ENCODE measurements at regions not wholly inside any gene's neighbourhood (a gene's known extent, or its start where the extent isn't known, plus 50 kb on each side); places are given as distances from the start of the nearest gene placed in this dataset.
"Not testable (repeated sequence)": the region's sequence is repeated elsewhere in the genome, so short reads cannot be mapped to it uniquely, and the experiment has no call there.

DNA sequence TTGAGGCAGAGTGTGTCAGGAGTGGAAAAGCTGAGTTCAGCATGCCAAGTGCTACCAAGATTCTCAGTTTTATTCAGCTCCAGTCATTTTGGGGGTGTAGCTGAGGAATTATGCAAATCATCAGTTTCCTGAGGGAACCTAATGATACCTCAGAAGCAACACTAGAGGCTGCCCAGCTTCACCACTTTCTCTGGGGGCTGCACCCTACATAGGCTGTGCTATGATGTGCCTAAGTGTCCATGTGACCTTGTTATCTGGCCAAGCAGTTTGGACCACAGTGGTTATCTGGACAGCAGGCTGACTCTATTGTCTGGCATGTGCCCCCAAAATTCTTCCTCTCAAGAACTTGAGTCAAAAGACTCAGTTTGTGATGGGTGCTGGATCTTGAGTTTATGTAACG, 374.6 kb upstream of the SYNCRIP start:
- DNase-seq (ENCODE audit: low spot score): no peak
- TF ChIP-seq, protein P1, sequence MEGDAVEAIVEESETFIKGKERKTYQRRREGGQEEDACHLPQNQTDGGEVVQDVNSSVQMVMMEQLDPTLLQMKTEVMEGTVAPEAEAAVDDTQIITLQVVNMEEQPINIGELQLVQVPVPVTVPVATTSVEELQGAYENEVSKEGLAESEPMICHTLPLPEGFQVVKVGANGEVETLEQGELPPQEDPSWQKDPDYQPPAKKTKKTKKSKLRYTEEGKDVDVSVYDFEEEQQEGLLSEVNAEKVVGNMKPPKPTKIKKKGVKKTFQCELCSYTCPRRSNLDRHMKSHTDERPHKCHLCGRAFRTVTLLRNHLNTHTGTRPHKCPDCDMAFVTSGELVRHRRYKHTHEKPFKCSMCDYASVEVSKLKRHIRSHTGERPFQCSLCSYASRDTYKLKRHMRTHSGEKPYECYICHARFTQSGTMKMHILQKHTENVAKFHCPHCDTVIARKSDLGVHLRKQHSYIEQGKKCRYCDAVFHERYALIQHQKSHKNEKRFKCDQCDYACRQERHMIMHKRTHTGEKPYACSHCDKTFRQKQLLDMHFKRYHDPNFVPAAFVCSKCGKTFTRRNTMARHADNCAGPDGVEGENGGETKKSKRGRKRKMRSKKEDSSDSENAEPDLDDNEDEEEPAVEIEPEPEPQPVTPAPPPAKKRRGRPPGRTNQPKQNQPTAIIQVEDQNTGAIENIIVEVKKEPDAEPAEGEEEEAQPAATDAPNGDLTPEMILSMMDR (IDR thresholded peaks at IDR 0.05; ENCODE audit: extremely low read depth, missing control alignments): no peak

DNA sequence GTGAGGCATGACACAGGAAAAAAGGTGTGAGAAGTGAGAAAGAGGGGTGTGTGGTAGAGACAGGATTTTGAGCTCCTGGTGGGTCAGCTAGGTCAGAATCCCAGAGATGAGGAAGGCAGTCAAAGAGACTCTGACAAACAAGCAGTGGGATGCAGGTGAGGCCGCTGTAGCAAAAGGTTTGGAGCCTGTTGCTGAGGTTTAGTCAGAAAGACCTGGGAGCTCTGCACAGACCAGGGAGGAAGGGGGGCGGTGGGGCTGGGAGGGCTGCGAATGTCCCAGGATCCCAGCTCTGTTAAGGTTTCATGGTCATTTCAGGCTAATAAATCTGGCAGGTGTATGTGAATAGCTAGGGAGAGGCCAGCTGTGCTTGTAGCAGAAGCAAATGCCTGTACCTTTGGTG, 373.9 kb upstream of the SYNCRIP start:
- DNase-seq (ENCODE audit: low spot score): no peak
- TF ChIP-seq, protein P1 (IDR thresholded peaks at IDR 0.05; ENCODE audit: extremely low read depth, missing control alignments): no peak

DNA sequence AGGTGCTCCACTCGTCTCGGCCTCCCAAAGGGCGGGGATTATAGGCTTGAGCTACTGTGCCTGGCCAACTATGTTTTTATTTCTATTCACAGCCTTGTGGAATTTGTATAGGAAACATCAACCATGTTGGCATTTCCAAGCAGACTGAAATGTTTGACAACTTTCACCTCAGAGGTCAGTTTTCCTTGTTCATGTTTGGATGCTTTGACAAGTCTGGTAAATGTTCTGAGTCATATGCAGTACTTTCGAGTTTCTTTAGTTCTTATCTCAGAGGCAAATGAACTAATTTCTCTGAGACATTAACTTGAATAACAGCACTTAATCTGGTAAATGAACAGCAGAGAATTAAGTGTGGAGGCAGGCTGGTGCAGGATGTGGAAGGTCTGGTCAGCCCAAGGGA, 373.4 kb upstream of the SYNCRIP start:
- TF ChIP-seq, protein P1 (IDR thresholded peaks at IDR 0.05; ENCODE audit: extremely low read depth, missing control alignments): no peak
- no peak for DNase-seq (ENCODE audit: low spot score)

DNA sequence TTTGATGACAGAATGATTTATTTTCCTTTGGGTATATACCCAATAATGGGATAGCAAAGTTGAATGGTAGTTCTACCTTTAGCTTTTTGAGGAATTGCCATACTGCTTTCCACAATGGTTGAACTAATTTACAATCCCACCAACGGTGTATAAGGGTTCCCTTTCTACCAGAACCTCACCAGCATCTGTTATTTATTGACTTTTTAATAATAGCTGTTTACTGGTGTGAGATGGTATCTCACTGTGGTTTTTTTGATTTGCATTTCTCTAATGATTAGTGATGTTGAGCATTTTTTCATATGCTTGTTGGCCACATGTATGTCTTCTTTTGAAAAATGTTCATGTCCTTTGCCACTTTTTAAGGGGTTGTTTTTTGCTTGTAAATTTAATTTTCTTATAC, 370.3 kb upstream of the SYNCRIP start:
- not testable (repeated sequence) for DNase-seq (ENCODE audit: low spot score)

DNA sequence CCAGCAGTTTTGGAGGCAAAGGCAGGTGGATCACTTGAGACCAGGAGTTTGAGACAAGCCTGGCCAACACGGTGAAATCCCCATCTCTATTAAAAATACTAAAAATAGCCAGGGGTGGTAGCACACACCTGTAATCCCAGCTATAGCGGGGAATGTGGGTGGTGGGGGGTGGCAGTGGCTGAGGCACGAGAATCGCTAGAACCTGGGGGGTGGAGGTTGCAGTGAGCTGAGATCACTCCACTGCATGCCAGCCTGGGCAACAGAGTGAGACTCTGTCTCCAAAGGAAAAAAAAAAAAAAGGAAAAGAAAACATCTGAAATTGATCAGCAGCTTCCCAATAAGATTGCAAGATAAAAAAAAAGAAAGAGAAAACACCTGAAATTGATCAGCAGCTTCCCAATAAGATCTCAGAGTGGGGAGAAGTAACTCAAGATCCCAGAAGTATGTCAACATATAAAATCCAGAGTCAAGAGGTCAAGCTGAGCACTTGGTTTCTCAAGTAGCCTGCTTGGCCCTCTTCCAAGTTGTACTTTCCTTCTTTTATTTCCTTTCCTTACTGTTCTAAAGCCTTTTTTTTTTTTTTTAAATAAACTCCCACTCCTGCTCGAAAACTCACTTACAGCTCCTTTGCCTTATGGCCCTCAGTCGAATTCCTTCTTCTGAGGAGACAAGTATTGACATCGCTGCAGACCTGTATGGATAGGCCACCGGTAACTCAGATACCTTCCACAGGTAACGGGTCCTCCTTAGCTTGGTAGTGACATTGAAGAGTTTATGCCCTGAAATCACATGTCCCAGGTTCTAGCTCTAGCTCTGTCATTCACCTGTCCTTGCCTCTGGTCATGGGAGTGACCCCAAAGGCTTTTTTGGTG, 368.5 kb upstream of the SYNCRIP start:
- no peak for DNase-seq (ENCODE audit: low spot score)
- TF ChIP-seq, protein P1 (IDR thresholded peaks at IDR 0.05; ENCODE audit: extremely low read depth, missing control alignments): no peak

DNA sequence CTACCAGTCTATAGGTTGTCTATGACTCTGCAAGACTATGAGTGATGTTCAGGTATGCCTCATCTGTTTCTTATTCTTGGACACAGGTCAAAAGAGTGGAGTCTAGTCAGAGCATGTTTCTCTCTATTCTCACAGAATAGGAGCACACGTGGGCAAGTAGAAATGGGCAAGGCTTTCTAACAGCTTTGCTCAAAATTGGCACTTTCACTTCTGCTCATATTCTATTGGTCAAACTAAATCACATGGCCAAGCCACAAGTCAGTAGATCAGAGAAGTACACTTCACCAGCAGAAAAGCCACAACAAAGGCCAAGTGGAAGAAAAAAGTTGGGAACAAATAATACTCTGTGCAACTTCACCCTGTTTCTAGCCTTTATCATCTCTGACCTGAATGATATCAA, 354.5 kb upstream of the SYNCRIP start:
- no peak for DNase-seq (ENCODE audit: low spot score)
- TF ChIP-seq, protein P1 (IDR thresholded peaks at IDR 0.05; ENCODE audit: extremely low read depth, missing control alignments): no peak

DNA sequence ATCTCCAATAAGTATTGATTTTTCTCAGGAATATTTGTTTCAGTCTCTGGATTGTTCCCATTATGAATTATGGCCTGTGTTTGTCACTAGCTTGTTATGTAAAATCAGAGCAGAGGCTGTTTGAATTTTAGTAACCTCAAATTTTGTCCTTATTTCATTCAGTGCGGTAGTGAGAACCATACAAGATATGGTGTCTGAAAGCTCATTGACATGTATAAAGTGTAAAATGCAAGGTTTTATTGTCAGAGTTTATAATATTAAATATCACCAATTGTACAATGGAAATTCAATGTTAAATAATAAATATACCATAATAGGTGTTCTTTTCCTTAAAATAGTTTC, 353.3 kb upstream of the SYNCRIP start:
- TF ChIP-seq, protein P1 (IDR thresholded peaks at IDR 0.05; ENCODE audit: extremely low read depth, missing control alignments): no peak
- no peak for DNase-seq (ENCODE audit: low spot score)

Measured in GM20000 (cell line).